Dermis blood vessel endothelial cell (primary cell): ENCODE measurements at regions not wholly inside any gene's neighbourhood (a gene's known extent, or its start where the extent isn't known, plus 50 kb on each side); places are given as distances from the start of the nearest gene placed in this dataset.

ENCODE experiments used
- DNase-seq: peaks from one replicate; pipeline ENCODE4 v3.0.0; 2010

DNA sequence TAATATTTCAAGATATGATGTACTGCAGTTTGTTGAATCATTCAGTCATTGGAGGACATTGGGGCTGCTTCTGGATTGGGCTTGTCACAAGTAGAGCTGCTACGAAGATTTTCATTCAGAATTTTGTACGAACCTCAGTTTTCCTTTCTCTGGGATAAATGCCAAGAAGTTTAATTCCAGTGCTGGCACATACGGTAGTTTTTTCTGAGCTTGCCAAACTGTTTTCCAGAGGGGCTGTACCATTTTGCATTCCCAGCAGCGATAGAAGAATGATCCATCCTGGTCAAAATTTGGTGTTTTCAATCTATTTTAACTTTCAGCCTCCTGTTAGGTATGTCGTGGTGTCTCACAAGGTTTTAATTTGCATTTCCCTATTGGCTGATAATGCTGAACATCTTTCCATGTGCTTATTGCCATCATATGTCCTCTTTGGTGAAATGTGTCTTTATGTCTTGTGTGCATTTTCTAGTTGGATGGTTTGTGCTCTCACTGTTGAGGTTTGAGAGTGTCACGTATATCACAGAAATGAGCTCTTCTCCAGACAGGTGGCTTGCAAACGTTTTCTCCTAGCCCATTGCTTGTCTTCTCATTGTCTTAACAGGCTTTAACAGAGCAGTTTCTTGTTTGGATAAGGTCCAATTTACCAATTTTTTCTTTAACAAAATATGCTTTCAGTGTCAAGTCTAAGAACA lies 612.6 kb downstream of the GALR1 start:
- DNase-seq, result no peak

DNA sequence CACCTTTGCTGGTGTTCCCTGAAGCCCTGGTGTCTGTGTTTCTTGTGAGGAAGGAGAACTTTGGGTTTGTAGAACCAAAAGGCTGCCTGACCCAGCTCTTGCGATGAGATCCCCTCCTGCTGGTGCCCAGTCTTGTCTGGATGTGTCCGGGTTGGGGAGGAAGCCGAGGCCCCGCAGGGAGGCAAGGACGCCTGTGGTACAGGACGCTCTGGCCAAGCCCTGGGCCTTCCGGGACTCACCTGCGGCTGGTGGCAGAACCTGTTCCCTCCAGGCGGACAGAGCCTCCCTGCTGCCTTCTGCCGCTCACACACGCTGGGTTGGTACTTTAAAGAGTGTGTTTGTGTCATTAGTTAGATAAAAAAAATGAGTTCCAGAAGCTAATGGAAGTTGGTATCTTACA lies 616.2 kb downstream of the GALR1 start:
- no peak for DNase-seq

DNA sequence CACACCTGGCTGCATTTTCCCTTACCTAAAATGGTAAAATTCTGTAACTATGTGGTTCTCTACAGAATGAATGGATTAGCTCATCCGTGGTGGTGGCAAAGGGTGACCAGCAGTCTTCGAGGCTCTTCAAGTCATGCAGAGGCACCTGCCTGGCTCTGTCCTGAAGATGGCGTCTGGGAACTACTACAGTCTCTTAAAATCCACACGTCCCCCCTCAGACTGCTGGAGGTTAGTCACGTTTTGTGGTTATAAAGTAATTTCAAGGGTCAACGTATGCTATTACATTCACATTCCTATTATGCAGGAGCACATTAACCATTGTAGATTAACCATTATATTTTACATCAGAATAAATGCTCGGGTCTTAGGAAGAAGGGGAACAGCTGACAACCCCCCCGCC lies 616.7 kb downstream of the GALR1 start:
- DNase-seq, result no peak

DNA sequence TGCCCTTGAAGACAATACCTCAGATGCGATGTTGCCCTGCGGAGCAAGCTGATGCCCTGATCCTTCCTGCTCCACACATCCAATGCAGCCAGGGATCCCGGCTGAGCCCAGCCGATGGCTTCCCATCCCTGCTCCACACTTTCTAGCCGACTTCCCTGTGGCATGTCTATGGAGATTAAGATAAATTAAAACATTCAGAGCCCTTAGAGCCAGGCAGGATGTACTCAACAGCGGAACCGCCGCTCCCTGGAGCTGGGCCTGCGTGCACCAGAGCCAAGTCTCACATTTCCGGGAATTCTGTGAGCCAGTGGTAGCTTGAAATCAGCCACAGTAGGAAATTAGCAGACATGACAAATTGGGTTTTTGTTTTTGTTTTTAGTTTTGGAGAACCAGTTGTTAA lies 620.6 kb downstream of the GALR1 start:
- no peak for DNase-seq

DNA sequence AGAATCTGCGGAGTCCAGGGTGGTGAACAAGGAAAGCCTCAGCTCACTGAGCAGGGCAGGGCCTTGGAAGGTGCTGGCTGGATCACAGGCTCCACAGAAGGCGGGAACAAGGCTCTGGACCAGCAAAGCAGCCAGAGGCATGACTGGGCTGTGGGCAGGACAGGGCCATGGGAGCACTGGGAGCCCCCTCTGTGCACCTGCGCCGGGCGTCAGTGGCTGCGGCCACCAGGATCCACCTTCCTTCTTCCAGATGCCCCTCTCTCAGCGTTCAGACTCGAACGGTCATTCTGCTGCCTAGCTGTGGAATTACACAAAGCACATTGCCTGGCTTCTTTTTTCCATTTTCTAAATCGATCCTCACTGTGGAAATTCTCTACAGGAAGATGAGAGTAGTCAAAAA lies 621.2 kb downstream of the GALR1 start:
- no peak for DNase-seq

DNA sequence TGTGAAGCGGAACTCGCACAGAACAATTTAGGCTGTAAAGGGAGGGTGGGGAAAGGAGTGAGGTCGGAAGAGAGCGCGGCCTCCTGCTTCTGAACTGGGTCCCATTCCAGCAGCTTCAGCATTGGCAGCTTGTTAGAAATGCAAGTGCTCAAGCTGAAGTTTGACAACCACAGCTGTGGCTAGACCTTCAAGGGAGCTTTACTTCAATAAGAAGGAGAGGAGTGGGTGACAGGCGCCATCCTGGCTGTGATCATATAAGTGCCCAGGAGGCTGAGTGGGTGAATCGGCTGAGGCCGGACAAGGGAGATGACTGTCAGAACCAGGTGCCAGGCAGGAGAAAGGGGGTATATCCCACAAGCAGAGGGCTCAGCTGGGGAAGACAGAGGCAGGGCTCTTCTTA lies 622.5 kb downstream of the GALR1 start:
- DNase-seq, result no peak

DNA sequence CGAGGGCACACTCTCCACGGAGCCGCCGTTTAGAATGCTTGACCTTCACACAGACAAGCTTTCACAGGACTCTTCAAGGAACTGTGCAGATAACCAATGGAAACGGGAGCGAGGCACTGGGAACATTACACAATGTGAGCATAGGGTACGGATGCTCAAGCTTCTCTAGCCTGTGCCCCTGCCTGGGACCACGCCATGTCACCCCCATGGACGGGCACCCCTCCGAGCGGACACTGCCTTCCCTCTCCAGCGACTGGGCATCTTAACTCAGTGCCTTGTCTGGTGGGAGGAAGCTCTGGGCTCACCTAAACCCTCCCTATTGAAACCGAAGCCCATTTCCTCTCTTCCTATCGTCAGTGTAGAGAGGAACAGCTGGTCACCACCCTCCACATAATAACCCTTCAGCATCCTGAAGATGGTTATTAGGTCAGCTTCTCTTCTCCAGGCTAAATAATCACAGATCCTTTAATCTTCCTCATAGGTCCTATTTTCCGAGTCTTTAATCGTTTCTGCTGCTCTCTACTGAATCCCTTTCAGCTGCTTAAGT lies 626.7 kb downstream of the GALR1 start:
- DNase-seq, result no peak

DNA sequence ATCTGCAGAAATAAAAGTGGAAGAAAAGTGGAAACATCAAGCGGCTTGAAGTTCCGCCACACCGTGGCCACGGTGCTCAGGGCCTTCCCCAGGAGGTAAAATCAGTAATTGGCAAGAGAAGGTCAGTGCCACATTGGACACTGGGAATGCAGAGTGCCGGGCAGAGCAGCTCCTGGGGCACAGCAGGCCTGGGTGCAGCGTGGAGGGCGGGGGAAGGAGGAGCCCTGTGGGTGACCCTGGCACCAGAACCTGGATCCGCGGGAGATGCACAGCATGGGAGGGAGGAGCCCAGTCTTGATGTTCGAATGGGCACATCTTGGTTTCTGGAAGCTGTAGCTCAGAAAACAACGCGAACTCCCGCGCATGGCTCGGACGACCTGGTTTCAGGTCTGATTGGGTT lies 630.2 kb downstream of the GALR1 start:
- no peak for DNase-seq

DNA sequence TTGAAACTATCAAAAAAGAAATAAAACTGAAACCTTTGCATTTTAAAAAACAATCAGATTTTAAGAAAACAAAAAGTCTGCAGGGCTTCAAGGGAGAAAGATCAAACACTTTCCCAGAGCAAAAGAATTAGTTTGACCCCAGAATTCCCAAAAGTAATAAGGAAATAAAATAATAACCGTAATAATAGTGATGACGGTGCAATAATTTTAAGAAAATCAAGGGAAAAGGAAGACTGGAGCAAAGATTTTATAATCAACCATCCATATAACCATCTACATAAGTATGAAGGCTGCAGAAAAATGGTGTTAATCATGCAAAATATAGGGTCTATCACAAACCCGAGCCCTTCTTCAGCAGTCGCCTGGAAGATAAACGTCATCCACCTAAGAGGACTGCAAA lies 634.8 kb downstream of the GALR1 start:
- no peak for DNase-seq

DNA sequence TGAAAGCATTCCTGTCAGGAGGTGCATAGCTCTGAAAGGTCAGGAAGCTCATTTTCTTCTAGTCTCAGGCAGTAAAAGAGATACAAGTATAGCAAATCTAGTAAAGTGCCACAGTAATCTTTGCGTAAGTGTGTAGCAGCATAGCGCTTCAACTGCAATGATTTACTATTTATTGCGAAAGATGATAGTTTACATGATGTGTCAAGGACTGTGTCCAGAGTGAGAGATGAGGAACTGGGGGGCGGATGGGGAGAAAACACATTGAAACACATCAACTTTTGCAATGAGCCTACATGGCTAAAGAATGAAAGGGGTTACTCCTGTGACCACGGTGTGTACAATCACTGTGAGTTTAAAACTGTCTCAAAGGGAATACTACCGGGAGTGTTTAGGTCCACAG lies 644.4 kb downstream of the GALR1 start:
- no peak for DNase-seq

DNA sequence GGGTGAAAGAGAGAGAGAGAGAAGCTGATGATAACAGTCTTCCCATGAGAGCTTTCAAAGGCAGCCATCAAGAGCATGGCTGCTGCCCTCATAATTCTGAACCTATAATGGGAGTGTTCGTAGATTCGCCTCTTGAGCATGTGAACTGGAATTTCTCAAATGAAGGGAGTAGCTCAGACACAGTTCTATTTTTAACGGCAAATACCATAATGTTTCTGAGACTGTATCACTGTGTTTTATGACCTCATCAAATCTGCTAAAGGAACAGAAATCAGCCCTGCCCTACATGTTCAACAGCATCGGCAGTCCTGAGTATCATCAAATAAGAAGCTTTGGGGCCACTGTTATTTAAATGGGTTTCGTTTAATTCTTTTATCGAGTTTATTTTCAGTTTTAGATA lies 645.6 kb downstream of the GALR1 start:
- no peak for DNase-seq

DNA sequence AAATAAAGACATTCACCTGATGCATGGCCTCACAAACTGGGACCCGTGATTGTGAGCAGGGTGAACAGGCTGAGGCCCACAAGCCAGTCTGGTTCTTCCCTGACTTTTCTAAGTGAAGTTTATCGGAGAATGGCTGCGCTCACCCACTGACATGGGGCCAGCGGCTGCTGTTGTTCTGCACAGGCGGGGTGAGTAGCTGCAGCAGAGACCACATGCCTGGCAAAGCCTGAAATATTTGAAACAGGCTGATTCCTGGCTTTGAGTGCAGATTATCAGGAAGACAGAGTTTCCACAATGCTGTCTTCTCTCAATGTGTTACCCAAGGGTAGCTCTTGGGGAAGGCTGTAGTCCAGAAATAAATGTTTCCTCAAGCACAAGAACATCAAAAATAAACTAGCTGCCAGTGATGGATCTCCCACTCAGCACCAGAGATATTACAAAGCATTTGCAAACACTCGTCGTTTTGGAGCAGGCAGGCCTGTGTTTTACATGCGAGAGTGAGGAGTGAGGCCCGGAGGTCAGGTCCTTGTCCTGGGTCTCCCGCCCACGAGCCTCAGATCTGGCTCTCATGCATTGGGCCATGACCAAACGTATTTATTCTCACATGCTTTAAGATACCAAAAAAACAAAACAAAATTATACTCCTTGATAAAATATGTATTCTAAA lies 647.1 kb downstream of the GALR1 start:
- no peak for DNase-seq

DNA sequence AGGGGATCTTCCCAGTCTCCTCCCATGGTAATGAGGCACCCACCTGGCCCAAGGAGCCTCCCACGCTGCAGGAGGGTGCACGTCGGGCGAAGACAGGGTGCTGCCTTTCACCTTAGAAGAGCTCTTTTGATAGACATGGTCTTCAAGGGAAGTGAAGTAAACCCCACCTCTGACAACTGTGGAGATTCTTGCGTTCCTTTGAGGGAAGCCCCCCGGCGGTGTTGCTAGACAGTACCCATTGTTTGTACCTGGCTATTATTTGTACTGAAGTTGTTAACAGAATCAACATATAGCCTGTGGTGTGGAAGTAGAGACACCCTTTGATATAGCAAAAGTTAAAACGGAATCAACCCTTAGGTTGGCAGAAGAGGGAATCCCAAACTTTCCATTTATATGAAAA lies 648.0 kb downstream of the GALR1 start:
- DNase-seq, result no peak

DNA sequence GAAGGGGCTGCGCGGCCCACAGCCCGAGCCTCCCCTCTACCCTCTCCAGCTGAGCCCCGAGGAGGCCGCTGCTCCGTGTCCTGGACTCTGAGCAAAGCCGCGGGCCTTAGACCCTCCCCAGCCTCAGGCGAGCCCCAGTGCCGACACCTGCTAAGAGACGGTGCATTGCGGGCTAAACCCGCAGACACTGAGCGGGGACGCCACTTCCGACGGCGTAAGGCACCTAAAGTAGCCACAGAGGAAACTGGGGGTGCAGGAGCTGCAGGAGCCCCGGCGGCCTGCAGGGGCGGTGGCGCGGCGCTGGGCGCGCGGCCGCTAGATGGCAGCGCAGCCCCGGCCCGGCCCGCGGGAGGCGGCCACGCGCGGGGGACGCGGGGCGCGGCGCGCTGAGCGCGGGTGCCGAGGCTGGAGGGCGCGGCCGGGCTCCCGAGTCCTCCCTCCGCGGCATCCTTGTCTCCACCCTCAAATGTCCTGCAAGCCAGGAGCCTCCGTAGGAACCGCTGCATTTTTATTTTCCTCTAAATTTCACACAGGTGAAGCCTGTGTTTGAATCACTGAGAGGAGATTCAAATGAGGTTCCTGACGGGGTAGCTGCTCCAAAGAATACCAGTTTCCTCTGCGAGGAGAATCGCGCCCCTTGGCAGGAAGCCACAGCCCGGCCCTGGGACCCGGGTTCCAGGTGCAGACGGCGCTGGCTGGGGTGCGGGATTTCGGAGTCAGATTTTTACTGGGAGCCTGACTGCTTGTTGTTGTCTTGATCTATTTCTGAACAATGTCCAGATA lies 650.5 kb downstream of the GALR1 start:
- peak; percentile 64 for DNase-seq

DNA sequence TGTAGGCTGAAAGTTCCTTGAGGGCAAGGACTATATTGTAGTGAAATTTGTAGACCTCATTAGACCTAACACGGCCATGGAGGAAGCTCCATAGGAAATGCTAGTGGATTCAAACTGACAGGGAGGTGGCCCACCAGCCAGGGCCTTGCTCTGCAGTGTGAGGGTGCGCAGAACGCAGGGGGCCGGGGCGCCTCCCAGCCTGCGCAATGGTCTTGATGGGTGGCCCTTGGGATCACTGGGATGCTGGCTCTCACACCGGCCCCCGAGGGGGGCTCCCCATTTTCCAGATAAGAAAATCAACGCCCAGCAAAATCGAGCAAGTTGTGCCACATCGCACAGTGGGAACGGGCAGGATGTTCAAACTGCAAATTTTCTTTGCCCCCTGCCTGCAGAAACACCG lies 655.4 kb downstream of the GALR1 start:
- DNase-seq, result no peak

DNA sequence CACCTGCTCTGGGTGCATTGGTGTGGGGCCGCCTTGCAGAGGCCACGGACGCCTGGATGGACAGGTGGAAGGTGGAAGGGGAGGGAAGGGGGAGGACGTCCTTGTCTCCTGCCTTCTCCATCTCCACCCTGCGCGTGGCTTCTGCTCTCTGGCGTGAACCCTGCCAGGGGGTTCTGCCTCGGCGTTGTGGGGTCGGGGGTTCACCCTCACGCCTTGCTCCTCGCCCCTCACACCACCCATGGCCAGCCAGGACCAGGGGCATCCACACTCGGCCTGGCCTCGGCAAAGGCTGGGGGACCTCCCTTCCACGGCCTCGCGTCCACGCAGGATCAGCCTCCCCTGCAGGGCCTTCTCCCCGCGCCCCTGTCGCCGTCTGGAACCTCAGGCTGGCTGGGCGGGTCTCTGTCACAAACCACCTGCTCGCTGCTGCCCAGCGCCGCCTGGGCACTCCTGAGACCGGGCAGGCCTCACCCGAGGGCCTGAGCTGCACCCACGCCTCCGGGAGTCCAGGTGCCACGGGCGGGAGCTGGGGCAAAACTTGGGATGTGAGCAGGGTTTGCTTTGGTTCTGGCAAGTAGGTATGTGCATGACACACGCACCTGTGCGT lies 655.9 kb downstream of the GALR1 start:
- no peak for DNase-seq

DNA sequence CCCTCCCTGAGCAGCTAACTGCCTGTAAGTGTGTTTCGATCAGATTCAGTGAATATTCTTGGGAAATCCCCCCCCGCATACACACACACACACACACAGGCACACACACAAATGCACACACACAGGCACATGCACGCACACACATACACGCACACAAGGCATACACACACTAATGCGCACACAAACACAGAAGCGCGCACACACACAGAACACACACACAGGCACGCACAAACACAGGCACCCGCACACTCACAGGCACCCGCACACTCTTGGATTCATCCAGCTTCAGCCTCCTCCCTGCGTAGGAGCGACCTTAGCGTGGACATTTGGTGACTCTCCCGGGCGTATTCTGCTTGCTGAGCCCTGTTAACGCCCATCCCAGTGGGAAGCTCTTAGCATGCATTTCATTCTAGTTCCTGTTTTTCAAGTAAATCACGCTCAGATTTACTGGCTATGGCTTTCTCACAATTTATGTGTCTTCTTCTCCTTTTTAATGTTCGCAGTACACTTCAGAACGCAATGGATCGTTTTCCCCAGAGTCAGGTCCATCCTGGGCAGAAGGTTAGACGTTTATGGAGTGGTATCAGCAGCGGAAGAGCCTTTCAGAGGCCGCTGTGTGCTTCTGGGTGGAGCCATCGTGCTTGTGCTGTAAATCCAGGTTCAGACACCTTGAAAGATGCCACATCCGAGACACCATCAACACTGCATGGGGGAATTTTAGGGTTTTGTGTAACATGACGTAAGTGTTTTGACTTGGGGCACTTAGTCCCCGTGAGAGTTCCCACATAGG lies 656.6 kb downstream of the GALR1 start:
- no peak for DNase-seq

DNA sequence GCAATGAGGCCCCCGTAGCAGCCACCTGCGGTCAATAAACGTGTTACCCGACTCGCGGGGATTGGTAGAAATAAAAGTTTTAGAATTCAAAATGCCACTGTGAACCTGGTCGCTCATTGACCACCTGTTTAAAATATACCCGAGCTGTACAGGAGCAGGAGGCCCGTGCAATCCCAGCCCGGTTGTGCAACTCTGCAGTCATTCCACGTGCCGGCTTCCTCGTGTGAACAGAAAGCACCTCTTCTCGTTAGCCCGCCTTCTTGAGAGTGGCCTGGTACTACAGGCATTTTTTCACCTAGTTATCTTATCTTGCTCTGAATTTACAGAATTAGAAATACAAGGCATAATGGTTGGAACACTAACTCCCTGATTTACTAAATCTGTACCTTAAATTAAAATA lies 660.7 kb downstream of the GALR1 start:
- DNase-seq, result no peak

DNA sequence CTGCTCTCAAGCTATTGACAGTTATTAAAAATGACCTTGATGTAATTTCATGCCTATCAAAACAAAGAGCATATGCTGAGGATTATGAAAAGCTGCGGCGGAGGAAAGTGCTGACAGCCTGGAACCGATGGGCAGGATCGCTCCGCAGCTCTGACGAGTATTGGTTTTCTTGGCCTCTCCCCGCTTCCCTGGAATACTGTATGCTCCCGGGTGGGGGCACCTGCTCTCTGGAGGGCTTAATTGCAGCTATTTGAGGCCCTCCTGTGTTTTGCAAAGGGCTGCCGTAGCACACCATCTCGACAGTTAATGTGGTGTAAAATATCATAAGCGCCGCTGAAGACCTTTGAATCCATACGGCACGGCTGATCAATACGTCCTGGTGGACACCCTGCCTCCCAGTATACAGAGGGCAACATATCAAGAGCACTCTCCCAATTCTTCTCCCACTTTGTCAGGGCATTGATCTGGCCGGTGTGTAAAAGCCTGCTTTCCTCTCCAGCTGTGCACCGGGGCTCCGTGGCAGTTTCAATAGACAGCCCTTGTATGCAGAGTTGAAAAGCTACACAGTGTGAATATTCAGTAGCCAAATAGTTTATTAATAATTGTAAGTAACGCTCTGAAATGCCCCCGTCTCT lies 662.4 kb downstream of the GALR1 start:
- DNase-seq, result no peak

DNA sequence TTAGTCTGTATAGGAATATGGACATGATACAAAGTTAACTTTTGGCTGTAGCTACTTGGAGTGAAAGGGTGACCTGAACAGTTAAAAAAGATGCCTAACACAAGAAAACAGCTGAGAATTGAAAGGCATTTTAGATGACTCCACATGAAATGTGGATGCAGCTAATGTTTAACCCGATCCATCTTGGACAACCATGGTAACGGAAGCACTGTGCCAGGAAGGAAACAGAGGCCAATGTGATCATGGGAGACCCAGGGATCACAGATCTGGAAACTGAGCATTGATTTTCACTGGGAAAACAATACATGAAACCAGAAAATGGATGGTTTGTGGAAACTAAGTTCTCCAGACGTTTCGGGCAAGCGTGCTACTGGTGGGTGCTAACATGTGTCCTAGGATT lies 669.1 kb downstream of the GALR1 start:
- DNase-seq, result no peak

DNA sequence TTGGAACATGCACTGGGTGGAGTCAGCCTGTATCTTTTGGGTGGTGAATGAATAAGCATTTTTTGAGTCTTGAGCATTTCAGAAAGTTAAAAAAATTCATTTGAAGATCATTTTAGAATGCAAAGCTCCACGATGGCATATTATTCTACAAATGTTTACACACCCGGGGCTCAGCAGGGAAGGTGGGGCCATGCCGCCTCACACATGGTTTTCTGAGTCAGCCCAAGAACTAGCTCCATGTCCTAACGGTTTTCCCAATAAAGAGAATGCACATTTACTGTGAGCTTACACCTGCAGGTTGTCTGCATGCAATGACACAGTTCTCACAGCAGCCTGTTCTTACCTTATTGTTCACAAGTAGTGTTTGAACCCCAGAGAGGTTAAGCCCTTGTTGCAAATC lies 670.3 kb downstream of the GALR1 start:
- DNase-seq, result no peak

DNA sequence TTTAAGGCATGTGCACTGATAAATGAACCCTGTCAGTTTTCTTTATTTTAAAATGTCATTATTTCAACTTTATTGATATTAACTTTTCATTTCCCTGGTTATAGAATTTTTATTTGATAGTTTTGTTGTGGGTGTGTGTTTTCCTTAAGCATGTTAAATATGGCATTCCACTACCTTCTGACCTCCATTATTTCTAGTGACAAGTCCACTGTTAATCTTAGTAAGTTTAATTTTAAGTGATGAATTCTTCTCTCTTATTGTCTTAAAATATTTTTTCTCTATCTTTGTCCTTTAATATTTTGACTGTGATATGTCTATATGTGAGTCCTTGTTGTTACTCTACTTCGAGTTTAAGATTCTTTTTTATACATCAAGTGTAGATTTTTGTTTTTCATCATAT lies 685.7 kb downstream of the GALR1 start:
- no peak for DNase-seq
